ENCODE measurements at regions not wholly inside any gene's neighbourhood (a gene's known extent, or its start where the extent isn't known, plus 50 kb on each side); places are given as distances from the start of the nearest gene placed in this dataset.

- no peaks in the 10 kb centered on the region for H3K36me3 ChIP-seq (ENCODE audit: insufficient read depth, low read length)
- no peaks in the 10 kb centered on the region for H3K4me1 ChIP-seq (ENCODE audit: insufficient read depth, low read length)
- no peak overlapping the region for H3K27ac ChIP-seq (ENCODE audit: low read depth, low read length)
- no peak overlapping the region for H3K9ac ChIP-seq (ENCODE audit: low read length)
- H3K9me3 ChIP-seq (ENCODE audit: low read length), result no peaks in the 10 kb centered on the region
- H3K4me3 ChIP-seq (ENCODE audit: low read depth in 1 of 2, low read length in 2 of 2), result no peak overlapping the region
- H3K27me3 ChIP-seq (ENCODE audit: control insufficient read depth in 1 of 2, insufficient read depth in 2 of 2, low read length in 2 of 2), result no peaks in the 10 kb centered on the region
Observed at GRCh38 chr1:194181845-194182244, 995.4 kb upstream of the B3GALT2 start.

DNA sequence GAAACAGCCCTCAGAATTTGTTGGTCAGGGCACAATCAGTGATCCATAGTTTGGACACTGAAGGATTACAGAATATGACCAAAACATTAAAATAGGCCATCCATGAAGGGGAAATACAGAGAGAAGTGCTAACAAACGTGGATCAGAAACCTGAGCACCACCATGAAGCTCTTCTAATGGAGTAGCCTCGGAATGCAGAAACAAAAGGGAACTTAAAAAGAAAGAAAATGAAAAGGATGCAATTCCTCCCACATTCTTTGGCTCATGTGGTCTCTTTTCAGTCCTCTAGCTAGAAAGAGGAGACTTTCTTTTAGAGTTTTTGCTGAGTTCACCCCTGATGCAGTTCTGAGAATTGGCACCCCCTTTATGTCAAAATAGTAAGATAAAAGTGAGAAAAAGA lies 989.8 kb upstream of the B3GALT2 start:
- Histone ChIP-seq H3K9ac (ENCODE audit: low read length) (no peak overlapping the region), H3K27ac (ENCODE audit: low read depth, low read length) (no peak overlapping the region), H3K27me3 (ENCODE audit: control insufficient read depth in 1 of 2, insufficient read depth in 2 of 2, low read length in 2 of 2) (no peaks in the 10 kb centered on the region), H3K9me3 (ENCODE audit: low read length) (no peaks in the 10 kb centered on the region), H3K4me1 (ENCODE audit: insufficient read depth, low read length) (no peaks in the 10 kb centered on the region), H3K36me3 (ENCODE audit: insufficient read depth, low read length) (no peaks in the 10 kb centered on the region), H3K4me3 (ENCODE audit: low read depth in 1 of 2, low read length in 2 of 2) (no peak overlapping the region)

DNA sequence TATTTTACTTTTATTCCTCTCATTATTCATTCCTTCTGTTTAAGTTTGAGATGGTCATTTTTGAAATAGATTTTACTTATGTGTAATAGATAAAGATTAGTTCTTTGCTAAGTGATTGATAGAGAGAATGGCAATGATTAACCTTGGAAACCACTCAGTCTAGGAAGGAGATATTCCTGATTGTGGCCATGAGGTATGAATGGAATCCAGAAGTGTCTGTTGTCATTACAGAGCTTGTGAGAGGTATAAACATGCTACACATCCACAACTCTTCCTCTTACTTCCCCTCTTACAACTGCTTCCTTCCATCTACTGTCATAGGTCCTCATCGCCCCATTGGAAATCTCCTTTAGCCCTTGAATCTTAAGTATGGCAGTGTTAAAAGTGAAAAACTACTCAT lies 988.8 kb upstream of the B3GALT2 start:
- no peaks in the 10 kb centered on the region for H3K36me3 ChIP-seq (ENCODE audit: insufficient read depth, low read length)
- no peaks in the 10 kb centered on the region for H3K4me1 ChIP-seq (ENCODE audit: insufficient read depth, low read length)
- no peaks in the 10 kb centered on the region for H3K9me3 ChIP-seq (ENCODE audit: low read length)
- no peak overlapping the region for H3K9ac ChIP-seq (ENCODE audit: low read length)
- no peak overlapping the region for H3K27ac ChIP-seq (ENCODE audit: low read depth, low read length)
- no peak overlapping the region for H3K4me3 ChIP-seq (ENCODE audit: low read depth in 1 of 2, low read length in 2 of 2)
- no peaks in the 10 kb centered on the region for H3K27me3 ChIP-seq (ENCODE audit: control insufficient read depth in 1 of 2, insufficient read depth in 2 of 2, low read length in 2 of 2)

- no peaks in the 10 kb centered on the region for H3K4me1 ChIP-seq (ENCODE audit: insufficient read depth, low read length)
- no peaks in the 10 kb centered on the region for H3K9me3 ChIP-seq (ENCODE audit: low read length)
- H3K27ac ChIP-seq (ENCODE audit: low read depth, low read length), result no peak overlapping the region
- H3K36me3 ChIP-seq (ENCODE audit: insufficient read depth, low read length), result no peaks in the 10 kb centered on the region
- H3K27me3 ChIP-seq (ENCODE audit: control insufficient read depth in 1 of 2, insufficient read depth in 2 of 2, low read length in 2 of 2), result no peaks in the 10 kb centered on the region
- no peak overlapping the region for H3K4me3 ChIP-seq (ENCODE audit: low read depth in 1 of 2, low read length in 2 of 2)
- H3K9ac ChIP-seq (ENCODE audit: low read length), result no peak overlapping the region
Observed at GRCh38 chr1:194174528-194174927, 988.1 kb upstream of the B3GALT2 start.

- no peak overlapping the region for H3K4me3 ChIP-seq (ENCODE audit: low read depth in 1 of 2, low read length in 2 of 2)
- no peaks in the 10 kb centered on the region for H3K4me1 ChIP-seq (ENCODE audit: insufficient read depth, low read length)
- H3K27ac ChIP-seq (ENCODE audit: low read depth, low read length), result no peak overlapping the region
- no peaks in the 10 kb centered on the region for H3K27me3 ChIP-seq (ENCODE audit: control insufficient read depth in 1 of 2, insufficient read depth in 2 of 2, low read length in 2 of 2)
- H3K9ac ChIP-seq (ENCODE audit: low read length), result no peak overlapping the region
- no peaks in the 10 kb centered on the region for H3K9me3 ChIP-seq (ENCODE audit: low read length)
- no peaks in the 10 kb centered on the region for H3K36me3 ChIP-seq (ENCODE audit: insufficient read depth, low read length)
Observed at GRCh38 chr1:194171596-194171995, 985.2 kb upstream of the B3GALT2 start.

GRCh38 chr1:194167956-194168640 lies 981.7 kb upstream of the B3GALT2 start:
- no peaks in the 10 kb centered on the region for H3K36me3 ChIP-seq (ENCODE audit: insufficient read depth, low read length)

DNA sequence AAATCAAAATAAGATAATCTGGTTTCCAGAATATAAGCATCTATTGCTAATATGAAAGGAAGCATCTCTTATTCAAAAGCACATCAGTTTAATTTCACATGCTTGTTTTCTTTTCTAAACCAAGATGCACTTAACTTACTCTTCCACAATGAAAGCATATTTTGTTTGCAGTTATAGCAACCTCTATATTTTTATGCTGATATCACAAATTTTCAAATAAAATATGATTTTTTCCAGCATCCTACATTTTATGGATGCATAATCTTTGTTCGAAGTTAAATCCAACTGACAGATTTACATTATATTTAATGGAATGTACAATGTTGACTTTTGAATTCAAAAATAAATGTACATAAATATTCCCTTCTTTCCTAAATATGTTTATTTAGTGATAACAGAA lies 978.3 kb upstream of the B3GALT2 start:
- Histone ChIP-seq H3K27ac (ENCODE audit: low read depth, low read length) (no peak overlapping the region), H3K9me3 (ENCODE audit: low read length) (no peaks in the 10 kb centered on the region), H3K9ac (ENCODE audit: low read length) (no peak overlapping the region), H3K4me1 (ENCODE audit: insufficient read depth, low read length) (no peaks in the 10 kb centered on the region), H3K36me3 (ENCODE audit: insufficient read depth, low read length) (no peaks in the 10 kb centered on the region), H3K27me3 (ENCODE audit: control insufficient read depth in 1 of 2, insufficient read depth in 2 of 2, low read length in 2 of 2) (no peaks in the 10 kb centered on the region), H3K4me3 (ENCODE audit: low read depth in 1 of 2, low read length in 2 of 2) (no peak overlapping the region)

More at GRCh38 chr1:194167956-194168640, 981.7 kb upstream of the B3GALT2 start:
- H3K27me3 ChIP-seq (ENCODE audit: control insufficient read depth in 1 of 2, insufficient read depth in 2 of 2, low read length in 2 of 2), result no peaks in the 10 kb centered on the region
- no peaks in the 10 kb centered on the region for H3K4me1 ChIP-seq (ENCODE audit: insufficient read depth, low read length)
- H3K9ac ChIP-seq (ENCODE audit: low read length), result no peak overlapping the region
- no peaks in the 10 kb centered on the region for H3K9me3 ChIP-seq (ENCODE audit: low read length)
- no peak overlapping the region for H3K4me3 ChIP-seq (ENCODE audit: low read depth in 1 of 2, low read length in 2 of 2)
- H3K27ac ChIP-seq (ENCODE audit: low read depth, low read length), result no peak overlapping the region

GRCh38 chr1:194161591-194161990 lies 975.2 kb upstream of the B3GALT2 start:
- no peaks in the 10 kb centered on the region for H3K27me3 ChIP-seq (ENCODE audit: control insufficient read depth in 1 of 2, insufficient read depth in 2 of 2, low read length in 2 of 2)
- no peaks in the 10 kb centered on the region for H3K36me3 ChIP-seq (ENCODE audit: insufficient read depth, low read length)
- no peak overlapping the region for H3K9ac ChIP-seq (ENCODE audit: low read length)
- no peak overlapping the region for H3K27ac ChIP-seq (ENCODE audit: low read depth, low read length)
- no peak overlapping the region for H3K4me3 ChIP-seq (ENCODE audit: low read depth in 1 of 2, low read length in 2 of 2)
- H3K4me1 ChIP-seq (ENCODE audit: insufficient read depth, low read length), result no peaks in the 10 kb centered on the region
- H3K9me3 ChIP-seq (ENCODE audit: low read length), result no peaks in the 10 kb centered on the region

DNA sequence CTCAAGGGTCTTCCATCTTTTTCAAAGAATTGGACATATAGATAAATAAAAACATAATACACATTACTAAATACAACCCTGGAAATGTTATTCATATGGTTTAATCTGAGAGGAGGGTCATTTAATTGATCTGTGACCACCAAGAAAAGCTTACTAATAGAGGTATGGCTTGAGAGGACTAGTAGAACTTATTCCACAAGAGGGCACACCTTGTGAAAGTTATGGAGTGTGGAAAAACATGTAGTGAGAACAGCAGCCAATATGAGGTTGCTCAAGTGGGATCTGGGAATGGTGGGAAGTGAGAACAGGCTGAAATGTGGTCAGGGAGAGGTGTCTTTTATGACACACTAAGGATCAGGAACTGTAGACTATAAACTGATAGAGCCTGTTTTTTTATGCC lies 973.5 kb upstream of the B3GALT2 start:
- no peaks in the 10 kb centered on the region for H3K9me3 ChIP-seq (ENCODE audit: low read length)
- H3K4me1 ChIP-seq (ENCODE audit: insufficient read depth, low read length), result no peaks in the 10 kb centered on the region
- no peak overlapping the region for H3K27ac ChIP-seq (ENCODE audit: low read depth, low read length)

GRCh38 chr1:194155962-194156361 lies 969.5 kb upstream of the B3GALT2 start:
- Histone ChIP-seq H3K9me3 (ENCODE audit: low read length) (no peaks in the 10 kb centered on the region), H3K27ac (ENCODE audit: low read depth, low read length) (no peak overlapping the region), H3K36me3 (ENCODE audit: insufficient read depth, low read length) (no peaks in the 10 kb centered on the region), H3K27me3 (ENCODE audit: control insufficient read depth in 1 of 2, insufficient read depth in 2 of 2, low read length in 2 of 2) (no peaks in the 10 kb centered on the region), H3K4me1 (ENCODE audit: insufficient read depth, low read length) (no peaks in the 10 kb centered on the region), H3K9ac (ENCODE audit: low read length) (no peak overlapping the region), H3K4me3 (ENCODE audit: low read depth in 1 of 2, low read length in 2 of 2) (no peak overlapping the region)

More for the DNA sequence above, 973.5 kb upstream of the B3GALT2 start:
- Histone ChIP-seq H3K27me3 (ENCODE audit: control insufficient read depth in 1 of 2, insufficient read depth in 2 of 2, low read length in 2 of 2) (no peaks in the 10 kb centered on the region), H3K4me3 (ENCODE audit: low read depth in 1 of 2, low read length in 2 of 2) (no peak overlapping the region), H3K9ac (ENCODE audit: low read length) (no peak overlapping the region), H3K36me3 (ENCODE audit: insufficient read depth, low read length) (no peaks in the 10 kb centered on the region)

DNA sequence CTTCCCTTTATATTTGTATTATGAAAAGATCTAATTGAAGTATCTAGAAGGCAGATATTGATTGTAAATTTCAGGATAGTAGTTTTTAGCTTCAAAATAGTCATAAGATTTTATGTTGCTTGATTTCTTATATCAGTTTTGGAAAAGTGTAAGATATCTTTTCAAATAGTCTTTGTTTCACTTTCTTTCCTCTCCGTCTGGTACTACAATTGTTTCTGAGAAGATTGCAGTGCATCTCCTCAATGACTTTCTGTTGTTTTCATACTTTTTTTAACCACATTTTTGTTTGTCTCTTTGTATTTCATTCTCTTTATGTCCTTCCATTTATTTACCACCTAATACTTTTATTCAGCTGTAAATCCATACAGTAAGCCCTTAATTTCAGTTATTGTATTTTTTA lies 964.6 kb upstream of the B3GALT2 start:
- Histone ChIP-seq H3K9ac (ENCODE audit: low read length) (no peak overlapping the region), H3K36me3 (ENCODE audit: insufficient read depth, low read length) (no peaks in the 10 kb centered on the region), H3K27ac (ENCODE audit: low read depth, low read length) (no peak overlapping the region), H3K4me3 (ENCODE audit: low read depth in 1 of 2, low read length in 2 of 2) (no peak overlapping the region), H3K27me3 (ENCODE audit: control insufficient read depth in 1 of 2, insufficient read depth in 2 of 2, low read length in 2 of 2) (no peaks in the 10 kb centered on the region), H3K9me3 (ENCODE audit: low read length) (no peaks in the 10 kb centered on the region), H3K4me1 (ENCODE audit: insufficient read depth, low read length) (no peaks in the 10 kb centered on the region)

GRCh38 chr1:194150242-194150641 lies 963.8 kb upstream of the B3GALT2 start:
- Histone ChIP-seq H3K27ac (ENCODE audit: low read depth, low read length) (no peak overlapping the region), H3K4me1 (ENCODE audit: insufficient read depth, low read length) (no peaks in the 10 kb centered on the region), H3K36me3 (ENCODE audit: insufficient read depth, low read length) (no peaks in the 10 kb centered on the region), H3K9ac (ENCODE audit: low read length) (no peak overlapping the region), H3K27me3 (ENCODE audit: control insufficient read depth in 1 of 2, insufficient read depth in 2 of 2, low read length in 2 of 2) (no peaks in the 10 kb centered on the region), H3K9me3 (ENCODE audit: low read length) (no peaks in the 10 kb centered on the region), H3K4me3 (ENCODE audit: low read depth in 1 of 2, low read length in 2 of 2) (no peak overlapping the region)

Measured in muscle layer of colon (tissue), 2 donors.